WTC11 (cell line): ENCODE measurements at regions not wholly inside any gene's neighbourhood (a gene's known extent, or its start where the extent isn't known, plus 50 kb on each side); places are given as distances from the start of the nearest gene placed in this dataset.

ENCODE experiments used
- CBFB ChIP-seq: sonication (generic); formaldehyde crosslinking; IDR thresholded peaks from 2 replicates; pipeline ENCODE4 v1.8.1; 2022; ENCODE audit warnings: mild to moderate bottlenecking, low read depth, missing genetic modification reagents
- JAZF1 ChIP-seq: fragments of 250-450 bp; sonication (Bioruptor Pico); IDR thresholded peaks from 2 replicates; pipeline ENCODE4 v1.9.0; 2021; ENCODE audit warnings: moderate library complexity, mild to moderate bottlenecking, inconsistent platforms
- JUN ChIP-seq: sonication (generic); formaldehyde crosslinking; IDR thresholded peaks from 2 replicates; pipeline ENCODE4 v1.8.0; 2023; ENCODE audit warnings: mild to moderate bottlenecking, missing genetic modification reagents
- KAT7 ChIP-seq: sonication (generic); formaldehyde crosslinking; IDR thresholded peaks from 2 replicates; pipeline ENCODE4 v1.8.1; 2023; ENCODE audit warnings: missing genetic modification reagents, mild to moderate bottlenecking, borderline replicate concordance
- NFYB ChIP-seq: sonication (generic); formaldehyde crosslinking; conservative IDR thresholded peaks from 2 replicates; pipeline ENCODE4 v1.8.0; 2022; ENCODE audit warnings: low read depth, missing genetic modification reagents
- NR1H2 ChIP-seq: sonication (generic); formaldehyde crosslinking; IDR thresholded peaks from 2 replicates; pipeline ENCODE4 v1.9.0; 2021; ENCODE audit warnings: mild to moderate bottlenecking, moderate library complexity, missing genetic modification reagents
- SP1 ChIP-seq: sonication (generic); formaldehyde crosslinking; conservative IDR thresholded peaks from 2 replicates; pipeline ENCODE4 v1.8.1; 2022; ENCODE audit warnings: missing genetic modification reagents
- ZBTB21 ChIP-seq: sonication (generic); formaldehyde crosslinking; IDR thresholded peaks from 2 replicates; pipeline ENCODE4 v1.8.1; 2023; ENCODE audit warnings: mild to moderate bottlenecking, missing genetic modification reagents, borderline replicate concordance
- TF ChIP-seq, protein P1 (sequence below): fragments of 200-600 bp; IDR thresholded peaks from 2 replicates; pipeline ENCODE4 v1.8.0; 2022; ENCODE audit warnings: antibody characterized with exemption
- TF ChIP-seq, protein P2 (sequence below): sonication (generic); formaldehyde crosslinking; IDR thresholded peaks from 2 replicates; pipeline ENCODE4 v1.8.1; 2022; ENCODE audit warnings: mild to moderate bottlenecking, moderate library complexity, missing genetic modification reagents

DNA sequence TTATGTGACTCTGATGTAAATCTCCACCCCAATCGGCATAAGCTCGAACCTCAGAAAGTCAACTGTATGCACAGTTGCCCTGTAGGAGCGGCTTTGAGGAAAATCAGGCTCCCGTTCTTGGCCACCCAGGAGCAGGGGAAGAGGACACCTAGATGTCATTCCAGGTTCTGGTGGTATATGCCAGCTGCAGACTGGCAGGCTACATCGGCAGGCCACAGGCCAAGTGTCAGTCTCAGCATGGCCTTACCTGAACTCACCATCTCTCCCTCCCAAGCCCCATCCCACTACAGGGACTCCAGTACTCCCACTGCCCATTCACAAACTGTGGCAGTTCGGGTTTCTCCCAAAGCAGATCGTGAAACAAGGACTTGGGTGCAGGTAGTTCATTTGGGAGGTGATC is 428.1 kb downstream of the BCOR start:
- no peak for TF ChIP-seq SP1 (CRISPR knock-in tag)
- no peak for TF ChIP-seq KAT7 (CRISPR knock-in tag)
- TF ChIP-seq, protein P1, sequence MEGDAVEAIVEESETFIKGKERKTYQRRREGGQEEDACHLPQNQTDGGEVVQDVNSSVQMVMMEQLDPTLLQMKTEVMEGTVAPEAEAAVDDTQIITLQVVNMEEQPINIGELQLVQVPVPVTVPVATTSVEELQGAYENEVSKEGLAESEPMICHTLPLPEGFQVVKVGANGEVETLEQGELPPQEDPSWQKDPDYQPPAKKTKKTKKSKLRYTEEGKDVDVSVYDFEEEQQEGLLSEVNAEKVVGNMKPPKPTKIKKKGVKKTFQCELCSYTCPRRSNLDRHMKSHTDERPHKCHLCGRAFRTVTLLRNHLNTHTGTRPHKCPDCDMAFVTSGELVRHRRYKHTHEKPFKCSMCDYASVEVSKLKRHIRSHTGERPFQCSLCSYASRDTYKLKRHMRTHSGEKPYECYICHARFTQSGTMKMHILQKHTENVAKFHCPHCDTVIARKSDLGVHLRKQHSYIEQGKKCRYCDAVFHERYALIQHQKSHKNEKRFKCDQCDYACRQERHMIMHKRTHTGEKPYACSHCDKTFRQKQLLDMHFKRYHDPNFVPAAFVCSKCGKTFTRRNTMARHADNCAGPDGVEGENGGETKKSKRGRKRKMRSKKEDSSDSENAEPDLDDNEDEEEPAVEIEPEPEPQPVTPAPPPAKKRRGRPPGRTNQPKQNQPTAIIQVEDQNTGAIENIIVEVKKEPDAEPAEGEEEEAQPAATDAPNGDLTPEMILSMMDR: no peak
- TF ChIP-seq ZBTB21 (CRISPR knock-in tag): no peak
- TF ChIP-seq CBFB (CRISPR knock-in tag): no peak
- TF ChIP-seq NFYB (CRISPR knock-in tag): no peak
- no peak for TF ChIP-seq NR1H2 (CRISPR knock-in tag)
- TF ChIP-seq, protein P2, sequence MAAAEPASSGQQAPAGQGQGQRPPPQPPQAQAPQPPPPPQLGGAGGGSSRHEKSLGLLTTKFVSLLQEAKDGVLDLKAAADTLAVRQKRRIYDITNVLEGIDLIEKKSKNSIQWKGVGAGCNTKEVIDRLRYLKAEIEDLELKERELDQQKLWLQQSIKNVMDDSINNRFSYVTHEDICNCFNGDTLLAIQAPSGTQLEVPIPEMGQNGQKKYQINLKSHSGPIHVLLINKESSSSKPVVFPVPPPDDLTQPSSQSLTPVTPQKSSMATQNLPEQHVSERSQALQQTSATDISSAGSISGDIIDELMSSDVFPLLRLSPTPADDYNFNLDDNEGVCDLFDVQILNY (CRISPR knock-in tag): no peak
- no peak for TF ChIP-seq JUN (CRISPR knock-in tag)
- TF ChIP-seq JAZF1: no peak
